Adrenal gland (tissue), 5 donors: ENCODE measurements at regions not wholly inside any gene's neighbourhood (a gene's known extent, or its start where the extent isn't known, plus 50 kb on each side); places are given as distances from the start of the nearest gene placed in this dataset.

ENCODE experiments used
- CTCF ChIP-seq, 6 experiments: fragments of 450-650 bp in 4 of 6; fragments of 200-600 bp in 2 of 6; sonication (generic) in 1 of 6; IDR thresholded peaks; 1 replicate in 5 of 6; 2 replicates in 1 of 6; pipeline versions ENCODE4 v1.5.1 to v1.8.0; 2016 to 2021; ENCODE audit warnings: antibody characterized with exemption in 6 of 6, mild to moderate bottlenecking in 2 of 6, moderate library complexity in 1 of 6
- POLR2A ChIP-seq, 2 donors: fragments of 450-650 bp; IDR thresholded peaks; one replicate each; pipeline ENCODE4 v1.6.1; 2017; ENCODE audit warnings: antibody characterized with exemption in 2 of 2, mild to moderate bottlenecking in 2 of 2, moderate library complexity in 1 of 2
- donor health status: DM: no; HTN: no; CAD: no.

GRCh38 chr12:104895415-104895814, 62.7 kb downstream of the SLC41A2 start:
- no peak for TF ChIP-seq CTCF (IDR thresholded peaks at IDR 0.05)
- no peak for TF ChIP-seq POLR2A (IDR thresholded peaks at IDR 0.05)
